ENCODE measurements at regions not wholly inside any gene's neighbourhood (a gene's known extent, or its start where the extent isn't known, plus 50 kb on each side); places are given as distances from the start of the nearest gene placed in this dataset.
"Not testable (repeated sequence)": the region's sequence is repeated elsewhere in the genome, so short reads cannot be mapped to it uniquely, and the experiment has no call there.

DNA sequence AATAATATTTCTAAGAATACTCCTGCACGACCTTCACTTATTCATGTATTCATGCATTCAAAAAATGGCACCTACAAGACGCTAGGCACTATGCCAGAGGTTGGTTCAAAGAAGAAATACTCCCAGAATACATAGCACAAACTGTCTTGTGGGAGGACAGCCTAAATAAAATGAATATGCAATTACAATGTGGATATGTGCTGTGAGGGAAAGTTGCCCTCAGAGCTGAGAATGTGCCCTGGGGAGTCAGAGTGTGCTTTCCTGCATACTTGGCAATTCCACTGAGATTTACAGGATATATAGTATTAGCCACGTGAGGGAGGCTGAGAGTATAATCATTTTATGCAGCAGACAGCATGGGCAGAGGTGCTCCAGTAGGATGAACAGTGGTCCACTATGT, 872.9 kb downstream of the GRID1 start:
- H3K27me3 ChIP-seq, result no peaks in the 10 kb centered on the region
- H3K27ac ChIP-seq, result no peak overlapping the region
- TF ChIP-seq, protein P1, sequence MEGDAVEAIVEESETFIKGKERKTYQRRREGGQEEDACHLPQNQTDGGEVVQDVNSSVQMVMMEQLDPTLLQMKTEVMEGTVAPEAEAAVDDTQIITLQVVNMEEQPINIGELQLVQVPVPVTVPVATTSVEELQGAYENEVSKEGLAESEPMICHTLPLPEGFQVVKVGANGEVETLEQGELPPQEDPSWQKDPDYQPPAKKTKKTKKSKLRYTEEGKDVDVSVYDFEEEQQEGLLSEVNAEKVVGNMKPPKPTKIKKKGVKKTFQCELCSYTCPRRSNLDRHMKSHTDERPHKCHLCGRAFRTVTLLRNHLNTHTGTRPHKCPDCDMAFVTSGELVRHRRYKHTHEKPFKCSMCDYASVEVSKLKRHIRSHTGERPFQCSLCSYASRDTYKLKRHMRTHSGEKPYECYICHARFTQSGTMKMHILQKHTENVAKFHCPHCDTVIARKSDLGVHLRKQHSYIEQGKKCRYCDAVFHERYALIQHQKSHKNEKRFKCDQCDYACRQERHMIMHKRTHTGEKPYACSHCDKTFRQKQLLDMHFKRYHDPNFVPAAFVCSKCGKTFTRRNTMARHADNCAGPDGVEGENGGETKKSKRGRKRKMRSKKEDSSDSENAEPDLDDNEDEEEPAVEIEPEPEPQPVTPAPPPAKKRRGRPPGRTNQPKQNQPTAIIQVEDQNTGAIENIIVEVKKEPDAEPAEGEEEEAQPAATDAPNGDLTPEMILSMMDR (IDR thresholded peaks at IDR 0.05), result no peak
- no peak for TF ChIP-seq POLR2A (IDR thresholded peaks at IDR 0.05)
- WGBS, 2 donors, result 34 to 36% methylated on average over 3 of the region's 3 CpGs
- DNase-seq, result no peak
- H3K9me3 ChIP-seq, result no peaks in the 10 kb centered on the region
- intact Hi-C loops (cut with DNase I), result no loop called here
- no peaks in the 10 kb centered on the region for H3K36me3 ChIP-seq
- H3K4me1 ChIP-seq, result no peaks in the 10 kb centered on the region
- H3K4me3 ChIP-seq, result no peak overlapping the region

DNA sequence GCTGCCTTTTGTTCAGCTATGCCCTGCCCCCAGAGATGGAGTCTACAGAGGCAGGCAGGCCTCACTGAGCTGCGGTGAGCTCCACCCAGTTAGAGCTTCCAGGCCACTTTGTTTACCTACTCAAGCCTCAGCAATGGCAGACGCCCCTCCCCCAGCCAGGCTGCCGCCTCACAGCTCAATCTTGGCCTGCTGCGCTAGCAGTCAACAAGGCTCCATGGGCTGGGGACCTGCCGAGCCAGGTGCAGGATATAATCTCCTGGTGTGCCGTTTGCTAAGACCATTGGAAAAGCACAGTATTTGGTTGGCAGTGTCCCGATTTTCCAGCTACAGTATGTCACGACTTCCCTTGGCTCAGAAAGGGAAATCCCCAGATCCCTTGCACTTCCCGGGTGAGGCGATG, 862.0 kb downstream of the GRID1 start:
- 83 to 92% methylated on average over 4 to 7 of the region's 10 CpGs for WGBS, 2 donors
- DNase-seq; H3K36me3 ChIP-seq; H3K27ac ChIP-seq; intact Hi-C loops (cut with DNase I); H3K4me1 ChIP-seq; H3K27me3 ChIP-seq; H3K4me3 ChIP-seq: not testable (repeated sequence)
- peaks cover 0 to 12% (median 0%) of the 10 kb centered on the region in 3 donors for H3K9me3 ChIP-seq

DNA sequence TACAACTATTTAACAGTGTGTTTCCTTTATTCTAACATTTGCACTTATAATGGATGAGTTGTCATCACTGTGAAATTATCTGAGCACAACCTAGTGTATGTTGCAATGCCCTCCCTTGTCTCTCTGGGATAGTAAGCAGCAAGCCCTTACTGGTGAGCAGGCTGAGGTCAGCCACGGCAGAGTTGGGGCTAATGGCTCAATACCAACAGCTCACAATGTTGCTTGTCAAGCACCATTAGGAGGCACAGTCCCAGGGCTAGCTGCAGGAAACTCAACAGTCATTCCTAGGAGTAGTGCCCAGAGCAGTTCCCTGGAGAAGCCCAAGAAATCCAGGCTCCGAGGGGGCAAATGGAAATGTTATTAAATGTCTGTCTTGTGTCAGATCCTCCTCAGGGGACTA, 858.4 kb downstream of the GRID1 start:
- Histone ChIP-seq H3K4me3 (no peak overlapping the region), H3K27ac (no peak overlapping the region), H3K27me3 (no peaks in the 10 kb centered on the region), H3K9me3 (peaks cover 0 to 12% (median 0%) of the 10 kb centered on the region in 3 donors), H3K36me3 (no peaks in the 10 kb centered on the region), H3K4me1 (no peaks in the 10 kb centered on the region)
- 55 to 69% methylated on average over 2 of the region's 2 CpGs for WGBS, 2 donors
- TF ChIP-seq, protein P1 (IDR thresholded peaks at IDR 0.05), result no peak
- no peak for TF ChIP-seq POLR2A (IDR thresholded peaks at IDR 0.05)
- no peak for DNase-seq
- intact Hi-C loops (cut with DNase I), result no loop called here

DNA sequence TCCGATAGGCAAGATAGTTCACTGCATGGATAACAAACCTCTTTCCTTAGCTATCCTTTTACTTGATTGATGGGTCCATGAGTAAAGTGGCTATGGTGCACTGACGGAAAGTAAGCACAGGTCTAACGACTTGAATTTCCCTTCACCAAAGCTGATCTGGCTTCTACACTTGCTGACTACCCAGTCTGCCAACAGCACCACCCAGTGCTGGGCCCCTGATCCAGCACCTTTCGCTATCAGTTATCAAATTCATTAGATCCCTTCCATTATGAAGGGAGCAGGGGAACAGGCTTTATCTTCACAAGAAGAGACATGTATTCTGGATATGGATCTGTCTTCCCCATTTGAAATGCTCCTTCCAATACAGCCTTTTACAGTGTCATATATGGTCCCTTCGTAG, 855.9 kb downstream of the GRID1 start:
- Histone ChIP-seq H3K27me3 (no peaks in the 10 kb centered on the region), H3K36me3 (no peaks in the 10 kb centered on the region), H3K9me3 (no peaks in the 10 kb centered on the region), H3K27ac (no peak overlapping the region), H3K4me1 (no peaks in the 10 kb centered on the region), H3K4me3 (no peak overlapping the region)
- DNase-seq, result no peak
- WGBS, 2 donors, result 66 to 68% methylated on average over 5 of the region's 5 CpGs
- intact Hi-C loops (cut with DNase I), result no loop called here
- TF ChIP-seq, protein P1 (IDR thresholded peaks at IDR 0.05), result no peak
- TF ChIP-seq POLR2A (IDR thresholded peaks at IDR 0.05), result no peak

DNA sequence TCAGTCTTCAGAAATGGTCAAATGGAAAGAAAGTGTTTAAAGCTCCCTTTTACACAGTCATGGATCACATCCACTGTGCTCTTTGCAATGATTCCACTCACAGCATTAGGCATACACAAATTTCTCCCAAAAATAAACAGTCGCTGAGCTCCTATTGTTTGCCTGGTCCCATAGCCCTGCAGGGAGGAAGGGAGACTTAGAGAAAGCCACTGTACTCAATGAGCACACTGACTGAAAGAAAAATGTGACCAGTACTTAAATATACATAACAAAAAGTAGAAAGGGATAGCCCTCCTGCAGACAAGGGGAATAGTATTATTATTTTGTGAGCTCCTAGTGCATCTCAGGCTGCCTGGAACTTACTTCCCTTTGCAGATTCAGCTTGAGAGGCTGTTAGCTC, 853.2 kb downstream of the GRID1 start:
- intact Hi-C loops (cut with DNase I), result no loop called here
- no peak for DNase-seq
- H3K36me3 ChIP-seq, result no peaks in the 10 kb centered on the region
- TF ChIP-seq, protein P1 (IDR thresholded peaks at IDR 0.05), result no peak
- TF ChIP-seq POLR2A (IDR thresholded peaks at IDR 0.05), result no peak
- H3K27ac ChIP-seq, result no peak overlapping the region
- no peaks in the 10 kb centered on the region for H3K4me1 ChIP-seq
- H3K27me3 ChIP-seq, result no peaks in the 10 kb centered on the region
- WGBS, 2 donors, result 0 to 43% methylated on average over 1 of the region's 1 CpG
- no peaks in the 10 kb centered on the region for H3K9me3 ChIP-seq
- no peak overlapping the region for H3K4me3 ChIP-seq

DNA sequence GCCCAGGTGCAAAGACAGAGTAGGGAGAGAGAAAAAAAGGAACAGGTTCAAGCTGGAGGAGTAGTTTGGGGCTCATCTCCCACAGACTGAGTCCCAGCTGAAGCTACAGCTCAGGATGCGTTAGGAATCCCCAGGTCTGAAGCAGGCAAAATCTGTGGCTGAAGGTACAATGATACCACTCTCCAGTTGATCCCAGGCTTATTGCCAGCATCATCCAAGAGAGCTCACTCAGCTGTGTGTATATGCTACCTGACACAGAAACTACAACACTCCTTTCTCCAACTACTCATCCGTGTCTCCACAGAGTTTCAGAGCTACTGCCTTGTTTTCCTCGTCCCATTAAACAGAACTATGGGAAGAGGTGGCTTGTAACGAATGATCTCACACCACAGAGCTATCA, 851.3 kb downstream of the GRID1 start:
- no peak for DNase-seq
- H3K9me3 ChIP-seq, result no peaks in the 10 kb centered on the region
- intact Hi-C loops (cut with DNase I), result no loop called here
- no peak overlapping the region for H3K4me3 ChIP-seq
- no peak for TF ChIP-seq POLR2A (IDR thresholded peaks at IDR 0.05)
- 67 to 76% methylated on average over 3 to 4 of the region's 4 CpGs for WGBS, 2 donors
- no peak overlapping the region for H3K27ac ChIP-seq
- no peaks in the 10 kb centered on the region for H3K27me3 ChIP-seq
- no peaks in the 10 kb centered on the region for H3K36me3 ChIP-seq
- no peaks in the 10 kb centered on the region for H3K4me1 ChIP-seq
